ENCODE measurements at regions not wholly inside any gene's neighbourhood (a gene's known extent, or its start where the extent isn't known, plus 50 kb on each side); places are given as distances from the start of the nearest gene placed in this dataset.
A peak's percentile ranks its signal among the peaks of the same experiment; 100 is the strongest.
"Not testable (repeated sequence)": the region's sequence is repeated elsewhere in the genome, so short reads cannot be mapped to it uniquely, and the experiment has no call there.

DNA sequence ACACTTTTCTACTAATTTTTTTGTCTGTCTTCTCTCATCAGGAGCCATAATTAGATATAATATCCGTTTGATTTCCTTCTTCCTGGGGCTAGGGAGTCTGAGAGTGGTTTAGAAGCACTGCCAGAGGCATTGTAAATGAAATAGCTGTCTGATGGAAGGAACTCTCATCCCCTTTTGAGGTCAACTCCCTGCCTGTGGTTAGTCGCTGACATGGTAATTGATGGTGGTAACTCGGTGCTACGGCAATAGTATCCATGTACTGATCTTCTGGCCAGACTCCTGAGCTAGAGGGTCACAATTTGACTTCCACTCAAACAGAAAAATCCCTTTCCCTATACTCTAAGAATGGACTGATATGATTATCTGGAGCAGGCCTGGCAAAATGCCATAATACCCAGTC lies 108.1 kb upstream of the TRPC5 start:
- Mint-ChIP-seq H3K27me3 (ENCODE audit: insufficient read depth) (no peaks in the 10 kb centered on the region), H3K27ac (no peak overlapping the region), H3K36me3 (ENCODE audit: low read depth) (no peaks in the 10 kb centered on the region), H3K4me3 (no peak overlapping the region), H3K4me1 (no peaks in the 10 kb centered on the region), H3K9me3 (no peaks in the 10 kb centered on the region)
- TF ChIP-seq, protein P1, sequence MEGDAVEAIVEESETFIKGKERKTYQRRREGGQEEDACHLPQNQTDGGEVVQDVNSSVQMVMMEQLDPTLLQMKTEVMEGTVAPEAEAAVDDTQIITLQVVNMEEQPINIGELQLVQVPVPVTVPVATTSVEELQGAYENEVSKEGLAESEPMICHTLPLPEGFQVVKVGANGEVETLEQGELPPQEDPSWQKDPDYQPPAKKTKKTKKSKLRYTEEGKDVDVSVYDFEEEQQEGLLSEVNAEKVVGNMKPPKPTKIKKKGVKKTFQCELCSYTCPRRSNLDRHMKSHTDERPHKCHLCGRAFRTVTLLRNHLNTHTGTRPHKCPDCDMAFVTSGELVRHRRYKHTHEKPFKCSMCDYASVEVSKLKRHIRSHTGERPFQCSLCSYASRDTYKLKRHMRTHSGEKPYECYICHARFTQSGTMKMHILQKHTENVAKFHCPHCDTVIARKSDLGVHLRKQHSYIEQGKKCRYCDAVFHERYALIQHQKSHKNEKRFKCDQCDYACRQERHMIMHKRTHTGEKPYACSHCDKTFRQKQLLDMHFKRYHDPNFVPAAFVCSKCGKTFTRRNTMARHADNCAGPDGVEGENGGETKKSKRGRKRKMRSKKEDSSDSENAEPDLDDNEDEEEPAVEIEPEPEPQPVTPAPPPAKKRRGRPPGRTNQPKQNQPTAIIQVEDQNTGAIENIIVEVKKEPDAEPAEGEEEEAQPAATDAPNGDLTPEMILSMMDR (conservative IDR thresholded peaks at IDR 0.05) = no peak
- Histone ChIP-seq H3K27me3 (ENCODE audit: control insufficient read depth, insufficient read depth, low read length, poor library complexity, severe bottlenecking) (no peaks in the 10 kb centered on the region), H3K4me1 (ENCODE audit: control insufficient read depth, insufficient read depth, low read length) (no peaks in the 10 kb centered on the region), H3K4me3 (ENCODE audit: low read length) (no peak overlapping the region), H3K9me3 (ENCODE audit: control insufficient read depth, low read length) (no peaks in the 10 kb centered on the region), H3K9ac (ENCODE audit: extremely low read depth, low read length, poor library complexity, severe bottlenecking) (no peak overlapping the region), H3K36me3 (ENCODE audit: control insufficient read depth, insufficient read depth, low read length) (no peaks in the 10 kb centered on the region), H3K27ac (ENCODE audit: low read depth, low read length) (no peak overlapping the region)
- DNase-seq = no peak
- WGBS, 2 experiments (ENCODE audit: insufficient coverage in 1 of 2, insufficient read length in 1 of 2) = 79% methylated on average over 4 of the region's 4 CpGs; no CpG with 5 or more reads in 1 of the 2 experiments

DNA sequence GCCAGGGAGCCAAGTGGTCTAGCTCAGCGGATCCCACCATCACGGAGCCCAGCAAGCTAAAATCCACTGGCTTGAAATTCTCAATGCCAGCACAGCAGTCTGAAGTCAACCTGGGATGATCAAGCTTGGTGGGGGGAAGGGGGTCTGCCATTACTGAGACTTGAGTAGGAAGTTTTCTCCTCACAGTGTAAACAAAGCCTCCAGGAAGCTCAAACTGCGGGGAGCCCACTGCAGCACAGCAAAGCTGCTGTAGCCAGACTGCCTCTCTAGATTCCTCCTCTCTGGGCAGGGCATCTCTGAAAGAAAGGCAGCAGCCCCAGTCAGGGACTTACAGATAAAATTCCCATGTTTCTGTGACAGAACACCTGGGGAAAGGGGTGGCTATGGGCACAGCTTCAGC lies 98.8 kb upstream of the TRPC5 start:
- H3K27ac Mint-ChIP-seq = peak overlapping the region; percentile 3
- not testable (repeated sequence) for H3K4me3 ChIP-seq (ENCODE audit: low read length); H3K4me1 ChIP-seq (ENCODE audit: control insufficient read depth, insufficient read depth, low read length); H3K36me3 ChIP-seq (ENCODE audit: control insufficient read depth, insufficient read depth, low read length); H3K9me3 Mint-ChIP-seq; H3K36me3 Mint-ChIP-seq (ENCODE audit: low read depth); H3K27me3 Mint-ChIP-seq (ENCODE audit: insufficient read depth); H3K4me1 Mint-ChIP-seq; H3K9ac ChIP-seq (ENCODE audit: extremely low read depth, low read length, poor library complexity, severe bottlenecking); H3K27ac ChIP-seq (ENCODE audit: low read depth, low read length); H3K4me3 Mint-ChIP-seq; H3K27me3 ChIP-seq (ENCODE audit: control insufficient read depth, insufficient read depth, low read length, poor library complexity, severe bottlenecking); H3K9me3 ChIP-seq (ENCODE audit: control insufficient read depth, low read length)
- WGBS, 2 experiments (ENCODE audit: insufficient coverage in 1 of 2, insufficient read length in 1 of 2) = 81% methylated on average over 3 of the region's 3 CpGs; no CpG with 5 or more reads in 1 of the 2 experiments
- peak; percentile 76 for DNase-seq

DNA sequence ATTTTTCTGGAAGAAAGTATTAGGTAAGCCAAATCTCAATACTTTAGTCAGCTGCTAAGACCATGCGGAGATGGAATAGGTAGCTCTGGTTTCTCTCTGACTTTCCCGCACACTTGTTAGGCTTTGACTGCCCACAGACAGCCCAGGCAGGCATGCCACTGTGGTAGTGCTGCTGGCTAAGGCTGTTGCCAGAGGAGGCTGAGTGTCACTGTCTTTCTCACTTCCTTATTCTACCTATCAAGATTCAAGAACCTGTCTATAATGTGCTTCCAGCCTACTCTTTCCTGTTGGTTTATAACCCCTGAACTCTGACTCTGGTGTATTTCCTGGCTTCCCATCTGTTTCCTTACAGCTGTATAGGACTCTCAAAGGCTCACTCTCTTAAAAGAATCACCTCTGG lies 81.8 kb upstream of the TRPC5 start:
- WGBS, 2 experiments (ENCODE audit: insufficient coverage in 1 of 2, insufficient read length in 1 of 2) = 97% methylated on average over 2 of the region's 2 CpGs; no CpG with 5 or more reads in 1 of the 2 experiments
- peak overlapping the region; percentile 7 for H3K4me3 Mint-ChIP-seq
- H3K4me1 Mint-ChIP-seq = peaks cover 54% of the 10 kb centered on the region
- no peaks in the 10 kb centered on the region for H3K27me3 ChIP-seq (ENCODE audit: control insufficient read depth, insufficient read depth, low read length, poor library complexity, severe bottlenecking)
- DNase-seq = peak; percentile 45
- no peaks in the 10 kb centered on the region for H3K9me3 ChIP-seq (ENCODE audit: control insufficient read depth, low read length)
- no peak overlapping the region for H3K4me3 ChIP-seq (ENCODE audit: low read length)
- H3K36me3 ChIP-seq (ENCODE audit: control insufficient read depth, insufficient read depth, low read length) = no peaks in the 10 kb centered on the region
- H3K9ac ChIP-seq (ENCODE audit: extremely low read depth, low read length, poor library complexity, severe bottlenecking) = no peak overlapping the region
- H3K9me3 Mint-ChIP-seq = peaks cover 3% of the 10 kb centered on the region
- H3K4me1 ChIP-seq (ENCODE audit: control insufficient read depth, insufficient read depth, low read length) = no peaks in the 10 kb centered on the region
- H3K27ac Mint-ChIP-seq = peak overlapping the region; percentile 85
- H3K36me3 Mint-ChIP-seq (ENCODE audit: low read depth) = no peaks in the 10 kb centered on the region
- TF ChIP-seq, protein P1 (conservative IDR thresholded peaks at IDR 0.05) = no peak
- no peak overlapping the region for H3K27ac ChIP-seq (ENCODE audit: low read depth, low read length)
- H3K27me3 Mint-ChIP-seq (ENCODE audit: insufficient read depth) = no peaks in the 10 kb centered on the region

DNA sequence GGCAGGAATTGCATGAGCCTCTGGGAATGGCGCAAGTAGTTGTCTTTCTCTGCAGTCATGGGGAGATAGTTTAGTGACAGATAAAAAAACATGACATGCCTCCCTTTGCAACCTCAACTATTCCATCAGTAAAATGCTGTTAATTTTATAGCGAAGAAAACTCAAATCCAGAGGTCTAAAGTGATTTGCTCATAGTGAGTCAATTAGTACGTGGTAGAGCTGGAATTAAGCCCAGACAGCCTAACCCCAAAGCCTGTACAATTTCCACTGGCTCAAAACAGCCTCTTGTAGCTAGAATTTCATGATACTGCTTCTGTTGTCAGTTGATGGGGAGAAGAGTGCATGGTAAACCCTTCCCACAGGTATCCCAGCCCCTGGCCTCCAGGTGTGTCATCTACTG lies 81.3 kb upstream of the TRPC5 start:
- Histone ChIP-seq H3K9me3 (ENCODE audit: control insufficient read depth, low read length) (no peaks in the 10 kb centered on the region), H3K4me1 (ENCODE audit: control insufficient read depth, insufficient read depth, low read length) (no peaks in the 10 kb centered on the region), H3K27me3 (ENCODE audit: control insufficient read depth, insufficient read depth, low read length, poor library complexity, severe bottlenecking) (no peaks in the 10 kb centered on the region), H3K36me3 (ENCODE audit: control insufficient read depth, insufficient read depth, low read length) (no peaks in the 10 kb centered on the region), H3K27ac (ENCODE audit: low read depth, low read length) (no peak overlapping the region), H3K9ac (ENCODE audit: extremely low read depth, low read length, poor library complexity, severe bottlenecking) (no peak overlapping the region), H3K4me3 (ENCODE audit: low read length) (no peak overlapping the region)
- Mint-ChIP-seq H3K9me3 (no peaks in the 10 kb centered on the region), H3K27ac (no peak overlapping the region), H3K27me3 (ENCODE audit: insufficient read depth) (no peaks in the 10 kb centered on the region), H3K4me3 (no peak overlapping the region), H3K4me1 (peaks cover 56% of the 10 kb centered on the region), H3K36me3 (ENCODE audit: low read depth) (no peaks in the 10 kb centered on the region)
- TF ChIP-seq, protein P1 (conservative IDR thresholded peaks at IDR 0.05) = no peak
- WGBS, 2 experiments (ENCODE audit: insufficient coverage in 1 of 2, insufficient read length in 1 of 2) = 84% methylated on average over 3 of the region's 3 CpGs; no CpG with 5 or more reads in 1 of the 2 experiments
- DNase-seq = no peak
